Stimulated activated CD4-positive, alpha-beta T cell treated with anti-CD3 and anti-CD28 coated beads, Interleukin-15, amount 100 ng/mL, for 48 hours (primary cell): ENCODE measurements at regions not wholly inside any gene's neighbourhood (a gene's known extent, or its start where the extent isn't known, plus 50 kb on each side); places are given as distances from the start of the nearest gene placed in this dataset.
"Not testable (repeated sequence)": the region's sequence is repeated elsewhere in the genome, so short reads cannot be mapped to it uniquely, and the experiment has no call there.

ENCODE experiments used
- DNase-seq, 2 donors: peaks; one replicate each; pipeline ENCODE4 v3.0.0-alpha.2; 2020; ENCODE audit warnings: low read depth in 2 of 2

DNA sequence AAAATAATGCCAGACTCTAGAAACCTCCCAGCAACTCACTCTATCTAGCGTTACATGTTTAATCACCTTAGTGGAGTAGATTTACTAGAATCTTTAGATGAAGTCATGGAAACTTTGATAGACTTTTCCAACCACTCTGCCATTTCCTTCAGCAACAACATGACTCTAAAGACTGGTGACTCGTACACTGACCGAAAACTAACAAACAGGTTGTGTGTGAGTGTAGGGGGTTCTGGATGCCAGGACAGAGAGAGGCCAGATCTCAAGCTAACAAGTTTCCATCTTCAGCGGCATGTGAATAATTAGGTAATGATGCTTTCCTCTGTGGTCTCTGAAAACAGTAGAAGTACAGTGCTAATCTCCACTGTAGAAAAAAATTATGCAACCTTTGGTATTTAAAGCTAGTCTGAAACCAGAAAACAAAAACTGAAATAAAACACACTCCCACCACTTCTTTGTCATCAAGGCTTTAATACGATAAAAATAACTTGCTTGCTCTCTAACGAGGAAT is 286.4 kb downstream of the PRDM5 start:
- DNase-seq: no peak

DNA sequence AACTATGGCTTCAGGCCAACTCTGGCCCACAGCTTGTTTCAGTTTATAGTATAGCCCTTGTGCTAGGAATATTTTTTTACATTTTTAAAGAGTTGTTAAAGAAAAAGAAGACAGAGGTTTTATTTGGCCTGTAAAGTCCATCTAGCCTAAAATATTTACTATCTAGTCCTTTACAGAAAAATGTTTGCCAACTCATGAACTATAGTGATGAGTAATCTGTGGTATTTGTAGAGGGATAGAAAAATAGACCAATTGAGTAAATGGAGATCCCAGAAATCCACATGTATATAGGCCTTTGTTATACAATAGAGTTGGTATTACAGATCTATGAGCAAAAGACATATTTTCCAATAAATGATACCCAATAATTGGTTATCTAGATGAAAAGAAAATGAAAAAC is 288.7 kb downstream of the PRDM5 start:
- no peak for DNase-seq

DNA sequence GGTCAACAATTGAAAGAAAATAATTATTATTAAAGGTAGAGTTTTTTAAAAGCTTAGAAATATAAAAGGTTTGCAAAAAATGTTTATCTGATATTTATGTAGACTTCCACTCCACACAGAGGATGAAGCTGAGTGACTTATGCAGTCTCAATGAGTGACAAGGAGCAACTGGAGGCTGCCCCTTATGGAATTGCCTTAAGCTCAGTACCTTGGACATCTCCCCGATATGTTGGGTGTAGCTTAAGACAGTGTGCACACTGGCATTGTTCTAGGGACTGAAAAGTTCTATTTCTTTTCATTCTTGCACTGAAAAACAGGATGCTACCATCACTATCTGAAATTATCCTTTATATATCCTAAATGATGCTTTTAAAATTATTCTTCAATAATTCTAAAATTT is 292.1 kb downstream of the PRDM5 start:
- no peak for DNase-seq

DNA sequence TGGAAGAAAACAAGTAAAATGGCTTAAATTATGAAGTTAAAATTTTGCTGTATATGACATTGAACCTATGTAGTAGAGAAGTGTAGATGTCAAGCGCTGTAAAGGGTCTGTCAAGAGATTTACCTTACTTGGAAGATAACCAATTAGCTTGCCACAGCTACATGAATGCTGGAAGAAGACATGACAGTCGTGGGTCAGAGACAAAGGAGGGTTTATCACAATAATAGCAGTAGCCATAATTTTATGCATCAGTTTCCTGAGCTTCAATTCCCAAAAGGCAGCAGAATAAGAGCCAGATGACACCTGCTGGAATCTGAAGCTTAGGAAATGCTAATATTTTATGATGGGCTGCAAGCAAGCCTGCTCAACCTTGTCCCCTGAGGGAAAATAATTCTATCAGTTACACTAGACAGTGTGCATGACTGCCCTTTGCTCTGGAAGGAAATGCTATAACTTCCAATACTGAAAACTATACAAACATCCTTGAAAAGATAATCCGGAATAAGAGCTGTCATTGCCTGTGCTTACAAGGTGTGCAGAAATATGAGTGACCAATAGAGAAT is 292.9 kb downstream of the PRDM5 start:
- no peak for DNase-seq

DNA sequence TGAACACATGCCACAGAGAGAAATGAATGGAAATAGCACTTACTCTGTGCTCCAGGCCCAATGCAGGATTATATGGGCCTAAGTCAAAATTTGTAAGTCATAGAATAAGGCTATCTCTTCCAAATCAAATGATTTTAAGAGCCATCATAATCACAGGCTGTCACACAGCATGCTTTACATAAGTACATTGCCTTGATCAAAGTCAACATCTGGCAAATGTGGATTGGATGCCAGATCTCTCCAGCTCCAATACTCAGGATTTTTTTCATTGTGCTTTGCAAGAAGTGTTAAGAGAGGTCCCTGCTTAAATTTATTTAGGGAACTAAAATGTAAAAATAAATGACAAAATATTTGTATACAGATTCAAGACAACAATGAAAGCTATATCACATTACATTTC is 299.9 kb downstream of the PRDM5 start:
- no peak for DNase-seq

DNA sequence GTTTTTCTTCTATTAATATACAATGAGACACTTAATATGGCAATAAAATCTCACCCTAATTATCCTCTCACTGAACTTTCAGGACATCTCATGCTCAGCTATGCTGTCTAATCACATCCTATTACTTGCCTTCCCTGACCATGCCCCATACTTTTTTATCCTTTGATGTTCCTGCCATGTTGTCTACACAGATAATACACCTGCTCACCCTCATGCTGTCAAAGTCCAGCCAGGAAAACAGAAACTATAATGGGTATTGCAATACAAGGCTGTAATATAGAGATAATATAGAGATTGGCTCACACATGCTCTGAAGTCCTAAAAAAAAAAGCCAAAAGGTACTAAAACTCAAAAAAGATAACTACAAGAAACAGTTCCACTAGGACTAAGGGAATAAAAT is 305.4 kb downstream of the PRDM5 start:
- DNase-seq: no peak

DNA sequence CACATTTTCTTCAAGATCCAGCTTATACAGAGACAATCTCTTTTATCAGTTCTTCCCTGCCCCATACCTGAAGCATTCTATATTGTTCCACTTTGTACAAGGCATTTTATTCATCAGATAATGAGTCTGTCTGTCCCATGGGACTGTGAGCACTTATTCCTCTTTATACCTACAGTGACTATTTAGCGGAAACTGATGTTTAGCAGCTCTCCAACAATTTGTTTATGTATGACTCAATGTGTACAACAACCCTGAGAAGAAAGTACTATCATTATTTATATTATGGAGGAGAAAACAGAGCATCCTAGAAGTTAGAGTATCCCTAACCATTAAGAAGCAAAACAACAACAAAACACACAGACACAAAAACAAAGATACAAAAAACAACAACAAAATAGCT is 306.5 kb downstream of the PRDM5 start:
- DNase-seq: no peak

DNA sequence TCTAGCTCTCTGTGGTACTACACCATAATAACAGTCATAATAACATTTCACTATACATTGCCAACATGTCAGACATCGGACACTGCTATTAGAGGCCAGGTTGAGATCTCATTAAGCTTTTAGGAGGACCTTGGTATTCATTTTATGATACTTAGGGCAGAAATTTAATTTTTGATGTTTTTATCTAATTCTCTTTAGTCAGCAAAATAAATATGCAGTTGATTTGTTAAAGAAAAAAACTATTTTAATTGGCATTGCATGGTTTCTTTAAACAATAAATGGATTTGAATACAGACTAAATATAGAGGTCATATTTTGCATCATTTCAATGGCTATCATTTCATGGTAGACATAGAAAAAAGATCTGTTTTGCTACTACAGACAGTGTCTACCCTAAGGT is 308.7 kb downstream of the PRDM5 start:
- DNase-seq: no peak

DNA sequence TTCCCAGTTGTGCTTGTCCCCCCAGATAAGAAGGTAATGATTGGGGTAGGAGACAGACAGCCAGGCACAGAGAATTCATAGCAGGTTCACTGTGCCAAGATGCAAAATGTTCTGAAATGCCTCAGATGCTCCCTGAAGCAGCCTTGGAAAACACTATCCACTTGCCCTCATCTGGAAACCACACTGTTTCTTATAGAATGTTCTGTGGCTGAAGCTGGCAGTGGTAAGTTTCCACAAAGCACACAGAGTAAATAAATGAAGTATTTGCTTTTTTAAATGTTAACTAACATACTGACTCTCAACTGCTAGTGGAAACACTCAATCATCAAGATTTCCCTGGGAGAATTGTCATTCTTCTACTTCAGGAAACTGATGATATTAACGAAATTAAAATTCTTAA is 311.4 kb downstream of the PRDM5 start:
- DNase-seq: no peak

DNA sequence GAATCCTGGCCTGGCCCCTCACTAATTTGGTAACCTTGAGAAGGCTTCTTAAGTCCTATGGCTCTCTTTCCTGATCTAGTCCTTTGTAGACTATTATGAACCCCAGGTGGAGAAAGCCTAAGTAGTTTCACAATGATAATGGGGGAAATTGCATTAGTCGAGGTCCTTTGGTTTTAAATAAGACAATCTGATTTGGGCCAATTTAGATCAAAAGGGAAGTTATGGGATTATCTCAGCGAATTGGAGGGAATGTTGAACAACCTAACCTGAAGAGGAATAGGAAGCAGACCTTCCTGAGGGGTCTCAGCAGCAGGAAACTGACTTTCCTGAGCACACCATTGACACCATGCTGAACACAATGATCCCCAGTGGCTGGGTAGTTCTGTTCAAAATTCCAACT is 331.5 kb downstream of the PRDM5 start:
- DNase-seq: no peak

DNA sequence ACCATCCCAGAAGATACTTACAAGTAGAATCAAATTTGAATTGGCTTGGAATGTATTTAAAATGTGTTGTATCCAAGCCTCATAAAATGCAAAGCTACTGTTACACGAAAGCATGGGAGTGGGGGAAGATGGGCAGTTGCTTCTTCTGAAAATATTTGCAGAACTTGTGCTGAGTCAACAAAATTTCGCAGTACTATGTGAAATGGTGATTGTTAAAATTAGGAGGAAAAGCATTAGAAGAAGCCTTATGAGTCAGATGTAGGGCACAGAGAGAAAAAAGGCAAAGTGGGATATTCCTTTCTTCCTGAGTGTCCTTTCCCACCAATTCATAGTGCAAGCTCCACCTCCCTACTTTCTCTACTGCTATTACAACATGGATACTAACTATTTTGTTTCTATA is 332.7 kb downstream of the PRDM5 start:
- DNase-seq: no peak

DNA sequence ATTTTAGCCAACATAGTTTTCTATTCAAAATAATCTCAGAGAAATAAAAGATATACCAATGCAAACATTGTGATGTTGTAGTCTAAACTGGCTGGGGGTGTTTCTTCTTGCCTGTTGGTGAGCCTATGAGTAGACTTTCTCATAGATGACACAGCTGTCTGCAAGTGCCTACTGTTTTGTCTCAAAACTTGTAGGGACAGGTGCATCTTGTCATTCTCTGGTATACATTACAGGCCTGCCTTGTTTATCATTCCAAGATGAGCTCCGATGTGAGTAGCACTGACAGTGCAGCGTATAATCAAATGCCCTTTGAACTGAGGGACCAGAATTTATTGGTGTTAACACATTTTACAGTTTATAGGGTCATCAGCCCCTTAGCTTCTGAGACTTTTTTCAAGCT is 353.8 kb downstream of the PRDM5 start:
- DNase-seq: no peak

DNA sequence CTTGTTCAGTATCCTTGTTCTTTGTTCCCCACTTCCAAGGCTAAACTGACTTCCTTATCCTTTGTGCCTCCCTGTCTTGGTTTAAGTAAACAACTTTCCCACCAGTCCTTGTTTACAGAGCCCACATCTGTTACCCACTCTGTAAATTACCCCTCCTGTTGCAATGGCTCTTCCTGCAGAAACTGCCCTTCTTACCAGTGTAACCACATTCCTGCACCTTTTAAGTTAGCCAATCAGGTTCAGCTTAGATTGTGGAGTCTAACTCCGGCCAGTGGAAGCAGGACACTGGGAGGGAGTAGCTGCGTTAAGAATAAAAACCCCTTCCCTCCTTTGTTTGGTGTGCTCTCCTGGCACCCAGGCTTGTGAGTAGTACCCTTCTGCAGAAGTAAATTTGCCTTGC is 360.9 kb downstream of the PRDM5 start:
- DNase-seq: no peak

DNA sequence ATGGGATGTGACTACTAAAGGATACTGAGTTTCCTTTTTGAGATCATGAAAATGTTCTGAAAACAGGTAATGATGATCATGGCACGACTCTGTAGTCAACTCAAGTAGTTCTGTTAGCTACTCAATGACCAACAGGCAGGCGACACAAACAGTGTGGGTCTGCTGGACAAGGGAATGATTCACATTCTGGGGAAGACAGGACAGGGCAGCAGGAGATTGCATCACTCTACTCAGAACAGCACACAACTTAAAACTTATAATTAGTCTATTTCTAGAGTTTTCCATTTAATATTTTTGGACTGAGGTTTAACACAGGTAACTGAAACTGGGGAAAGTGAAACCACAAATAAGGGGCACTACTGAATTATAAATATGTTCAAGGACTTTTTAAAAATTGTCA is 365.2 kb downstream of the PRDM5 start:
- DNase-seq: no peak

DNA sequence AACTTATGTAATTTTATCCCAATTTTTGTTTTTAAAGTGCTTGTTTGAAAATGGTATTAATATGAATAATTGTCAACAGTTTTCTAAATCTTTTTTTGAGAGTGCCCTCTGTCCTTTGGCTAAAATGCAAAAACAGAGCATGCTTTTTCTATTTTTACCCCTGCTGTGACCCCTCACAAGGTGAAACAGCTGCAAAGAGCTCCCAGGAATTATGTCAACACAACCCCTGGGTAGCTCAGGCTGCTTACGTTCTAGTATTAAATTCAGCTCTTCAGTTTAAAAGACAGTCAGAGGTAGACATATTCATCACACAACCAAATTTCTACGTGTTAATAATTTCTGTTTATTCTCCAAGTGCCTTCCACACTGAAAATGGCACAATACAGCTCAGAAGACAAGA is 367.5 kb downstream of the PRDM5 start:
- DNase-seq: no peak

DNA sequence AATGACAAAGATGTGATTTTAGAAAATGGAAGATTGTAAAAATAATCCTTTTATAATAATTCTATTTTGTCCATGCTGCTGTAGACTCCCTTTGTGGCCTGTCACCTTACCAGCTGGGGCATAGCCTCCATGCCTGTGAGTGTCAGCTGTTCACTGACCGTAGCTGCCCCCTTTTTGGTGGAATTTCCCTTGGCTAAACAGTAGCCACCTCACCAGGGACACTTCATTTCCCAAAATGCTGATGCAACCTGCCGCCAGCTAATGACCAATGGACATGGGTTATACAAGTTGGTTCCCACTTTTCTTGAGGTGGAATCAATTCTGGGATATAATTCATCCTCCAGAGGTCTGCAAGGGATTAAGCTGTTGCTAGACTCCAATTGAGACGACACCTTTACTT is 368.4 kb downstream of the PRDM5 start:
- DNase-seq: no peak

DNA sequence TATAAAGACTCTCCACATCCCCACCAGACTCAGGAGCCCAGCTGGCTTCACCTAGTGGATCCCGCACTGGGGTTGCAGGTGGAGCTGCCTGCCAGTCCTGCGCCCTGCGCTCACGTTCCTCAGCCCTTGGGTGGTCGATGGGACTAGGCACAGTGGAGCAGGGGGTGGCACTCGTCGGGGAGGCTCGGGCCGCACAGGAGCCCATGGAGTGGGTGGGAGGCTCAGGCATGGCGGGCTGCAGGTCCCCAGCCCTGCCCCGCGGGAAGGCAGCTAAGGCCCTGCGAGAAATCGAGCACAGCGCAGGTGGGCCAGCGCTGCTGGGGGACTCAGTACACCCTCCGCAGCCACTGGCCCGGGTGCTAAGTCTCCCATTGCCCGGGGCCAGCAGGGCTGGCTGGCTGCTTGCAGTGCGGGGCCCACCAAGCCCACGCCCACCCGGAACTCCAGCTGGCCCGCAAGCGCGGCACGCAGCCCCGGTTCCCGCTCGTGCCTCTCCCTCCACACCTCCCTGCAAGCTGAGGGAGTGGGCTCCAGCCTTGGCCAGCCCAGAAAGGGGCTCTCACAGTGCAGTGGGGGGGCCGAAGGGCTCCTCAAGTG is 371.8 kb downstream of the PRDM5 start:
- DNase-seq: not testable (repeated sequence)

DNA sequence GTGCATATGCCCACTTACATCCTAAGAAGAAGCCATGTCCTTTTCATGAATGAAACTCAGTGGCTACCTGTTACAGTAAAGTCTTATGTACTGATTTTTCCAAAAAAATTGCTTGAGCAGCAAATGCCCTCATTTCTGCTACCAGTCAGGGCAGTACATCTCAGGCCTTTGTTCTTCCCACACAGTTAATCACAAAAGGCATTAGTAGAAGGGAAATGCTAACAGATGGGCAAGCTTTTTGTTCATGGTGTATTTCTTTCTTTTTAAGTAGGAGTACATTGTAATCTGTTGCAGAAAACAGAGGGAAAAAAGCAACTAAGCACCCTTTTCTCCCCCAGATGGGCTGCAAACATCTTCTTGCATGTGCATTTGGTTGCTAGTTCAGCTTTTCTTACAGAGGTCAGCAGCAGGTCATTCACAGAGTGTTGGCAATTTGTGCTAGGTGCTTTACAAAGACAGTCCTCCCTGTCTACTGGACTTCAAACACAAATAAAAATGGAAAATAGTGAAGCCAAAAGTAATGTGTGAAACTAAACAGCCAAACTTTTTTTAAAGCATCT is 373.4 kb downstream of the PRDM5 start:
- no peak for DNase-seq

DNA sequence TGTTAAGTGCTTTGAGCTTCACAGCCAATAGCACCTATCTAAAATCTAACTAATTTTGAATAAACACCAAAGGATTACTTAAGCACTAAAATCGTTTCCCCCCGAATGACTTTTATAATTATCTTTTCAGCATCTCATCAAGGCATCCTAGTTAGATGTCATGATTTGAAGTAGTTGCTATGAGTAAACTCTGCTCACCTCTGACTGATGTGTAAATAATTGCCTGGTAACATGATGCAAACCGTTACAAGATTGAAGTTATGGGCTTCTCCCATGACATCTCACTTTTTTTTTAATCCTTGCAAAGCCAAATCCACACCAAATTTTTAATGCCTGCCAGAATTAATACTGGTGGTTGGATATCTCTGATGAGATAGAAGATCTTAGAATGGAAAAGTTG is 377.1 kb downstream of the PRDM5 start:
- no peak for DNase-seq

DNA sequence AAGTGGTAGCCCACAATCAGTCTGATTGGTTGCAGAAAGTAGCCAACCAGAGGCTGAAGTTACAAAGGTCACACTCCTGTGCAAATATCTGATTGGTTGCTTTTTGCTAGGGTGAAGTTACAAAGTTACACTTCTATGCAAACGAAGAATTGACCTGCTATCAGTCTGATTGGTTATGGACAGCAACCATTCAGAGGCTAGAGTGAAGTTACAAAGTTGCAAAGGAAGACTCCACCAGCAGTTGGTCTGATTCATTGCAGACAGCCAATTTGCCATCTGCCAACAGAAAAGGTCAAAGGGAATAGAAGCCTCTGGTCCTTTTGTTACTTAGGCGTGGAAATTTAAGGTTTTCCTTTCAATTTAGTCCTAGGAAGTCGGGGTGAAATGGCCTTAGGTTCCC is 377.7 kb downstream of the PRDM5 start:
- DNase-seq: no peak

DNA sequence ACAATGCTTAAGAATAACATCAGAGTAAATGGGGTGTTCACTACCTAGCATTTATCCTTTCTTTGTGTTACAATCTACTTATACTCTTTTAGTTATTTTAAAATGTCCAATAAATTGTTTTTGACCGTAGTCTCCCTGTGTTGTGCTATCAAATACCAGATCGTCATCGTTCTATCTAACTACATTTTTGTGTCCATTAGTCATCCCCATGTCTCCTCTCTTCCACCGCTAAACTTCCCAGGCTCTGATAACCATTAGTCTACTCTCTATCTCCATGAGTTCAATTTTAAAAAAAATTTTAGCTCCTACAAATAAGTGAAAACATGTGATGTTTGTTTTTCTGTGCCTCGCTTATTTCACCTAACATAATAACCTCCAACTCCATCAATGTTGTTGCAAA is 381.9 kb downstream of the PRDM5 start:
- DNase-seq: no peak

DNA sequence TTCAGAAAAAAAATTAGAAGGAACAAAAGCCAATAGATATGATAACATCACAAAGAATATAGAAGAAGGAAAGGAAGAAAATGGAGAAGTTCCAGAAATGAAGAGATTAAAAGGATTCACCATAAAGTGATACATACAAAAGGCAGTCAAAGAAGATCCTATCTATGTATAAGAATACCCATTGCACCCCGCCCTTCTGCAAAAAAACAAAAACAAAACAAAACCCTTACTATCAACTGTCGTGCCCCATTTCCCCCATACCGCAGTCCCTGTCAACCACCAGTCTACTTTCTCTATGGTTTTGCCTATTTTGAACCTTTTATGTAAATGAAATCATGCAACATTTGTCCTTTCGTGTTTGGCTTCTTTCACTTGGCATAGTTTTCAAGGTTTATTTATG is 385.6 kb downstream of the PRDM5 start:
- DNase-seq: no peak

DNA sequence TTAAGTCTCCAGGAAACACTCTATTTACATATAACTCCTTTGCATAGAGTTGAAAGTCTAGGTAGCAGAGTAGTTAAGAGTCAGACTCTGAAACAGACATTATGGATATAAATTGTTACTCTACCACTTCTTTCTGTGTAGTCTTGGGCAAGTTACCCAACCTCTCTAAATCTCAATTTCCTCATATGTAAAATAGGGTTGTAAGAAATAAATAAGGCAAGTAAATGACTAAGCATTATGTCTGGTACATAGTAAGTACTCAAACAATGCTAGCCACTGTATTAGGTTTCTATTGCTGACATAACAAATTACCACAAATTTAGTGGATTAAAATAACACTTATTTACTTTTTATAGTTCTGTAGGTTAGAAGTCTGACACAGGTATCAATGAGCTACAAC is 394.1 kb downstream of the PRDM5 start:
- DNase-seq: no peak

DNA sequence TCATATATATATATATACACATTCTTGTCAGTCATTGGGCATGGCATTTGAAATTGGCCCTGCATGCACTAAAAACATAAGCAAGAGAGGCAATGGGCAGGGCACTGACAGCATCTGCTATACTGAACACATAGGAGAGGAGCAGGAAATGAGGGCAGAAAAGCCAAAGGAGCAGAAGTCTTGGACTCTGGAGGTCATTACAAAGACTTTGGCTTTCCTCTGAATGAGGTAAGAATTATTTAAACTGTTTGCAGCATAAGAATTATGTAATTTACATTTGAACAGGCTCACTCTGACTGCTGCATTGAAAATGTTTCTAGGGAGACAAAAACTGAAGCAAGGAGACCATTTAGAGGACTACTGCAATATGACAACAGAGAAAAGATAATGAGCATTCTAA is 396.5 kb downstream of the PRDM5 start:
- DNase-seq: no peak
